ENCODE measurements at regions not wholly inside any gene's neighbourhood (a gene's known extent, or its start where the extent isn't known, plus 50 kb on each side); places are given as distances from the start of the nearest gene placed in this dataset.

DNA sequence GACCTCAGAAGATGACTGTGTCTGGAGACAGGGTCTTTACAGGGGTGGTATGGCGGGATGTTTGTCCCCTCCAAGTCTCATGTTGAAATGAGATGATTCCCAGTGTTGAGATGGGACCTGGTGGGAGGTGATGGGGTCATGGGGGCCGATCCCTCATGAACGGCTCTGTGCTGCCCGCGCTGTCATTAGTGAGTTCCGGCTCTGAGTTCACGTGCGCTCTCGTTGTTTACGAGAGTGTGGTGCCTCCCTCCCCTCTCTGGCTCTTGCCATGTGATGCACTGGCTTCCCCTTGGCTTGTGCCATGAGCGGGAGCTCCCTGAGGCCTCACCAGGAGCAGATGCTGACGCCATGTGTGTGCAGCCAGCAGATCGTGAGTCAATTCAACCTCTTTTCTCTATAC is 830.8 kb downstream of the TBC1D22A start:
- Histone ChIP-seq H2AFZ (ENCODE audit: low read depth, low read length, poor library complexity, severe bottlenecking) (no peak overlapping the region), H3K9me3 (ENCODE audit: control insufficient read depth in 1 of 2, insufficient read depth in 1 of 2, low read depth in 1 of 2, low read length in 2 of 2) (no peaks in the 10 kb centered on the region), H3K79me2 (ENCODE audit: insufficient read depth, low read length) (no peaks in the 10 kb centered on the region), H3K27me3 (ENCODE audit: insufficient read depth, low read length) (no peaks in the 10 kb centered on the region), H3K4me3 (replicated peaks in 1 of 2; ENCODE audit: low read depth in 1 of 2, low read length in 2 of 2) (no peak overlapping the region), H3K9ac (ENCODE audit: low read length) (no peak overlapping the region), H3K9me2 (ENCODE audit: insufficient read depth) (no peaks in the 10 kb centered on the region), H4K20me1 (ENCODE audit: insufficient read depth) (no peaks in the 10 kb centered on the region), H3K4me1 (ENCODE audit: control insufficient read depth in 1 of 2, insufficient read depth in 2 of 2, low read length in 2 of 2) (no peaks in the 10 kb centered on the region), H3K36me3 (ENCODE audit: control insufficient read depth in 1 of 2, insufficient read depth in 2 of 2, low read length in 2 of 2) (no peaks in the 10 kb centered on the region), H3K27ac (ENCODE audit: low read depth, low read length) (no peak overlapping the region), H3K4me2 (ENCODE audit: low read length) (no peak overlapping the region)
- intact Hi-C loops (cut with micrococcal nuclease): no loop called here
- POLR2A ChIA-PET: no interaction called here
- BruUV-seq (replicated peaks): no TSS peak
- CTCF ChIA-PET: no interaction called here
- no peak for DNase-seq (ENCODE audit: low read depth, low spot score)
- no peak for ATAC-seq
- RAD21 ChIA-PET (ENCODE audit: low non-redundant PET in 1 of 2, low total read pairs in 2 of 2, uncharacterized antibody in 2 of 2, unreplicated experiment in 2 of 2): no interaction called here
- TF ChIP-seq JUND (IDR thresholded peaks at IDR 0.05): no peak
- TF ChIP-seq FOSL1 (IDR thresholded peaks at IDR 0.05; ENCODE audit: low read depth): no peak
- TF ChIP-seq TCF7L2 (IDR thresholded peaks at IDR 0.05; ENCODE audit: borderline replicate concordance, extremely low read depth, insufficient read depth, insufficient read length): no peak
- no peak for TF ChIP-seq SIN3A (IDR thresholded peaks at IDR 0.05; ENCODE audit: low read depth)
- TF ChIP-seq POLR2AphosphoS5 (IDR thresholded peaks at IDR 0.05; ENCODE audit: low read depth, low read length): no peak
- TF ChIP-seq RAD21 (IDR thresholded peaks at IDR 0.05; ENCODE audit: low read depth): no peak
- TF ChIP-seq, protein P1, sequence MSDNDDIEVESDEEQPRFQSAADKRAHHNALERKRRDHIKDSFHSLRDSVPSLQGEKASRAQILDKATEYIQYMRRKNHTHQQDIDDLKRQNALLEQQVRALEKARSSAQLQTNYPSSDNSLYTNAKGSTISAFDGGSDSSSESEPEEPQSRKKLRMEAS (IDR thresholded peaks at IDR 0.05): no peak
- TF ChIP-seq POLR2A (IDR thresholded peaks at IDR 0.05; ENCODE audit: borderline replicate concordance, extremely low read depth, insufficient read depth, insufficient read length): no peak
- TF ChIP-seq ELF1 (IDR thresholded peaks at IDR 0.05; ENCODE audit: borderline replicate concordance, low read depth): no peak
- TF ChIP-seq YY1 (IDR thresholded peaks at IDR 0.05; ENCODE audit: extremely low read depth, insufficient replicate concordance, low read depth, low read length): no peak
- TF ChIP-seq, protein P2, sequence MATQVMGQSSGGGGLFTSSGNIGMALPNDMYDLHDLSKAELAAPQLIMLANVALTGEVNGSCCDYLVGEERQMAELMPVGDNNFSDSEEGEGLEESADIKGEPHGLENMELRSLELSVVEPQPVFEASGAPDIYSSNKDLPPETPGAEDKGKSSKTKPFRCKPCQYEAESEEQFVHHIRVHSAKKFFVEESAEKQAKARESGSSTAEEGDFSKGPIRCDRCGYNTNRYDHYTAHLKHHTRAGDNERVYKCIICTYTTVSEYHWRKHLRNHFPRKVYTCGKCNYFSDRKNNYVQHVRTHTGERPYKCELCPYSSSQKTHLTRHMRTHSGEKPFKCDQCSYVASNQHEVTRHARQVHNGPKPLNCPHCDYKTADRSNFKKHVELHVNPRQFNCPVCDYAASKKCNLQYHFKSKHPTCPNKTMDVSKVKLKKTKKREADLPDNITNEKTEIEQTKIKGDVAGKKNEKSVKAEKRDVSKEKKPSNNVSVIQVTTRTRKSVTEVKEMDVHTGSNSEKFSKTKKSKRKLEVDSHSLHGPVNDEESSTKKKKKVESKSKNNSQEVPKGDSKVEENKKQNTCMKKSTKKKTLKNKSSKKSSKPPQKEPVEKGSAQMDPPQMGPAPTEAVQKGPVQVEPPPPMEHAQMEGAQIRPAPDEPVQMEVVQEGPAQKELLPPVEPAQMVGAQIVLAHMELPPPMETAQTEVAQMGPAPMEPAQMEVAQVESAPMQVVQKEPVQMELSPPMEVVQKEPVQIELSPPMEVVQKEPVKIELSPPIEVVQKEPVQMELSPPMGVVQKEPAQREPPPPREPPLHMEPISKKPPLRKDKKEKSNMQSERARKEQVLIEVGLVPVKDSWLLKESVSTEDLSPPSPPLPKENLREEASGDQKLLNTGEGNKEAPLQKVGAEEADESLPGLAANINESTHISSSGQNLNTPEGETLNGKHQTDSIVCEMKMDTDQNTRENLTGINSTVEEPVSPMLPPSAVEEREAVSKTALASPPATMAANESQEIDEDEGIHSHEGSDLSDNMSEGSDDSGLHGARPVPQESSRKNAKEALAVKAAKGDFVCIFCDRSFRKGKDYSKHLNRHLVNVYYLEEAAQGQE (IDR thresholded peaks at IDR 0.05; ENCODE audit: low read depth): no peak
- TF ChIP-seq ZNF274 (IDR thresholded peaks at IDR 0.05; ENCODE audit: low read depth, low read length): no peak
- TF ChIP-seq, protein P3, sequence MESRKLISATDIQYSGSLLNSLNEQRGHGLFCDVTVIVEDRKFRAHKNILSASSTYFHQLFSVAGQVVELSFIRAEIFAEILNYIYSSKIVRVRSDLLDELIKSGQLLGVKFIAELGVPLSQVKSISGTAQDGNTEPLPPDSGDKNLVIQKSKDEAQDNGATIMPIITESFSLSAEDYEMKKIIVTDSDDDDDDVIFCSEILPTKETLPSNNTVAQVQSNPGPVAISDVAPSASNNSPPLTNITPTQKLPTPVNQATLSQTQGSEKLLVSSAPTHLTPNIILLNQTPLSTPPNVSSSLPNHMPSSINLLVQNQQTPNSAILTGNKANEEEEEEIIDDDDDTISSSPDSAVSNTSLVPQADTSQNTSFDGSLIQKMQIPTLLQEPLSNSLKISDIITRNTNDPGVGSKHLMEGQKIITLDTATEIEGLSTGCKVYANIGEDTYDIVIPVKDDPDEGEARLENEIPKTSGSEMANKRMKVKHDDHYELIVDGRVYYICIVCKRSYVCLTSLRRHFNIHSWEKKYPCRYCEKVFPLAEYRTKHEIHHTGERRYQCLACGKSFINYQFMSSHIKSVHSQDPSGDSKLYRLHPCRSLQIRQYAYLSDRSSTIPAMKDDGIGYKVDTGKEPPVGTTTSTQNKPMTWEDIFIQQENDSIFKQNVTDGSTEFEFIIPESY (IDR thresholded peaks at IDR 0.05; ENCODE audit: extremely low read depth, insufficient replicate concordance, low read length): no peak
- TF ChIP-seq, protein P4, sequence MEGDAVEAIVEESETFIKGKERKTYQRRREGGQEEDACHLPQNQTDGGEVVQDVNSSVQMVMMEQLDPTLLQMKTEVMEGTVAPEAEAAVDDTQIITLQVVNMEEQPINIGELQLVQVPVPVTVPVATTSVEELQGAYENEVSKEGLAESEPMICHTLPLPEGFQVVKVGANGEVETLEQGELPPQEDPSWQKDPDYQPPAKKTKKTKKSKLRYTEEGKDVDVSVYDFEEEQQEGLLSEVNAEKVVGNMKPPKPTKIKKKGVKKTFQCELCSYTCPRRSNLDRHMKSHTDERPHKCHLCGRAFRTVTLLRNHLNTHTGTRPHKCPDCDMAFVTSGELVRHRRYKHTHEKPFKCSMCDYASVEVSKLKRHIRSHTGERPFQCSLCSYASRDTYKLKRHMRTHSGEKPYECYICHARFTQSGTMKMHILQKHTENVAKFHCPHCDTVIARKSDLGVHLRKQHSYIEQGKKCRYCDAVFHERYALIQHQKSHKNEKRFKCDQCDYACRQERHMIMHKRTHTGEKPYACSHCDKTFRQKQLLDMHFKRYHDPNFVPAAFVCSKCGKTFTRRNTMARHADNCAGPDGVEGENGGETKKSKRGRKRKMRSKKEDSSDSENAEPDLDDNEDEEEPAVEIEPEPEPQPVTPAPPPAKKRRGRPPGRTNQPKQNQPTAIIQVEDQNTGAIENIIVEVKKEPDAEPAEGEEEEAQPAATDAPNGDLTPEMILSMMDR (IDR thresholded peaks at IDR 0.05 in 2 of 3, conservative IDR thresholded peaks at IDR 0.05 in 1 of 3; ENCODE audit: borderline replicate concordance in 1 of 3, insufficient read depth in 1 of 3, low read depth in 2 of 3, low read length in 2 of 3): no peak
- no peak for TF ChIP-seq CEBPB (IDR thresholded peaks at IDR 0.05; ENCODE audit: low read depth)
- TF ChIP-seq EZH2phosphoT487 (IDR thresholded peaks at IDR 0.05; ENCODE audit: borderline replicate concordance): no peak
- TF ChIP-seq CBX3 (IDR thresholded peaks at IDR 0.05; ENCODE audit: low read depth): no peak
- no peak for TF ChIP-seq ZFX (IDR thresholded peaks at IDR 0.05)
- TF ChIP-seq, protein P5, sequence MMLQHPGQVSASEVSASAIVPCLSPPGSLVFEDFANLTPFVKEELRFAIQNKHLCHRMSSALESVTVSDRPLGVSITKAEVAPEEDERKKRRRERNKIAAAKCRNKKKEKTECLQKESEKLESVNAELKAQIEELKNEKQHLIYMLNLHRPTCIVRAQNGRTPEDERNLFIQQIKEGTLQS (IDR thresholded peaks at IDR 0.05): no peak
